HEK293 (cell line): ENCODE measurements at regions not wholly inside any gene's neighbourhood (a gene's known extent, or its start where the extent isn't known, plus 50 kb on each side); places are given as distances from the start of the nearest gene placed in this dataset.
"Not testable (repeated sequence)": the region's sequence is repeated elsewhere in the genome, so short reads cannot be mapped to it uniquely, and the experiment has no call there.

Experiments used
- CTCF ChIP-seq: fragments of 450-650 bp; formaldehyde crosslinking; IDR thresholded peaks from 2 replicates; pipeline ENCODE4 v1.5.1; 2016; ENCODE audit warnings: missing biosample characterization, missing genetic modification characterization
- REST ChIP-seq: fragments of 450-650 bp; formaldehyde crosslinking; IDR thresholded peaks from 2 replicates; pipeline ENCODE4 v1.5.1; 2016; ENCODE audit warnings: missing biosample characterization, missing genetic modification characterization
- YY1 ChIP-seq: fragments of 450-650 bp; formaldehyde crosslinking; IDR thresholded peaks from 2 replicates; pipeline ENCODE4 v1.5.1; 2018; ENCODE audit warnings: missing biosample characterization, missing genetic modification characterization
- ZEB2 ChIP-seq: fragments of 450-650 bp; formaldehyde crosslinking; IDR thresholded peaks from 2 replicates; pipeline ENCODE4 v1.5.1; 2016; ENCODE audit warnings: missing biosample characterization, missing genetic modification characterization
- ZNF223 ChIP-seq: fragments of 450-650 bp; formaldehyde crosslinking; IDR thresholded peaks from 2 replicates; pipeline ENCODE4 v1.5.1; 2016; ENCODE audit warnings: missing biosample characterization, missing genetic modification characterization
- ZNF311 ChIP-seq: fragments of 450-650 bp; formaldehyde crosslinking; IDR thresholded peaks from 2 replicates; pipeline ENCODE4 v1.5.1; 2017; ENCODE audit warnings: missing biosample characterization, missing genetic modification characterization, borderline replicate concordance
- ZNF404 ChIP-seq: fragments of 450-650 bp; formaldehyde crosslinking; IDR thresholded peaks from 2 replicates; pipeline ENCODE4 v1.5.1; 2017; ENCODE audit warnings: missing biosample characterization, missing genetic modification characterization
- ZNF596 ChIP-seq: fragments of 450-650 bp; IDR thresholded peaks from 2 replicates; pipeline ENCODE4 v1.5.0; 2018; ENCODE audit warnings: missing biosample characterization, mild to moderate bottlenecking, missing genetic modification characterization, moderate library complexity
- ZNF768 ChIP-seq: fragments of 450-650 bp; formaldehyde crosslinking; IDR thresholded peaks from 2 replicates; pipeline ENCODE4 v1.5.1; 2018; ENCODE audit warnings: missing biosample characterization, mild to moderate bottlenecking, missing genetic modification characterization
- ZNF830 ChIP-seq: fragments of 450-650 bp; IDR thresholded peaks from 2 replicates; pipeline ENCODE4 v1.5.0; 2018; ENCODE audit warnings: missing biosample characterization, missing genetic modification characterization, low read depth, mild to moderate bottlenecking, moderate library complexity
- ZSCAN5A ChIP-seq: fragments of 450-650 bp; formaldehyde crosslinking; IDR thresholded peaks from 2 replicates; pipeline ENCODE4 v1.5.1; 2016; ENCODE audit warnings: missing biosample characterization, missing genetic modification characterization

- TF ChIP-seq REST (tag by site-specific recombination); CTCF (tag by site-specific recombination); ZEB2 (tag by site-specific recombination); ZNF768 (tag by site-specific recombination); ZNF311; YY1 (tag by site-specific recombination); ZNF223 (tag by site-specific recombination); ZNF830; ZNF596 (tag by site-specific recombination); ZSCAN5A; ZNF404 (tag by site-specific recombination): not testable (repeated sequence)
Measured at GRCh38 chr6:92388706-92389105, 1030.7 kb downstream of the EPHA7 start.
